GM21515 (cell line): ENCODE measurements at regions not wholly inside any gene's neighbourhood (a gene's known extent, or its start where the extent isn't known, plus 50 kb on each side); places are given as distances from the start of the nearest gene placed in this dataset.
"Not testable (repeated sequence)": the region's sequence is repeated elsewhere in the genome, so short reads cannot be mapped to it uniquely, and the experiment has no call there.

Experiments used
- ATAC-seq: cut with Tn5 transposase; IDR thresholded peaks from one replicate; pipeline ENCODE4 v1.9.1; 2021; ENCODE audit not compliant: unreplicated experiment

- ATAC-seq = no peak
Measured at GRCh38 chr9:96067004-96067403, 191.5 kb downstream of the ERCC6L2 start.

- no peak for ATAC-seq
Measured at GRCh38 chr9:96065482-96066251, 190.2 kb downstream of the ERCC6L2 start.

GRCh38 chr9:96064826-96065481 lies 189.5 kb downstream of the ERCC6L2 start:
- no peak for ATAC-seq

GRCh38 chr9:96062854-96063253 lies 187.4 kb downstream of the ERCC6L2 start:
- ATAC-seq = no peak

- no peak for ATAC-seq
Measured at GRCh38 chr9:96062031-96062430, 186.5 kb downstream of the ERCC6L2 start.

- ATAC-seq = no peak
Measured at GRCh38 chr9:96061293-96061987, 185.9 kb downstream of the ERCC6L2 start.

GRCh38 chr9:96058218-96058617 lies 182.7 kb downstream of the ERCC6L2 start:
- no peak for ATAC-seq

GRCh38 chr9:96057155-96057554 lies 181.7 kb downstream of the ERCC6L2 start:
- no peak for ATAC-seq

GRCh38 chr9:96056226-96056625 lies 180.7 kb downstream of the ERCC6L2 start:
- no peak for ATAC-seq

- ATAC-seq = not testable (repeated sequence)
Measured at GRCh38 chr9:96054248-96054647, 178.8 kb downstream of the ERCC6L2 start.

- no peak for ATAC-seq
Measured at GRCh38 chr9:96052686-96053085, 177.2 kb downstream of the ERCC6L2 start.

- ATAC-seq = no peak
Measured at GRCh38 chr9:96051423-96051822, 175.9 kb downstream of the ERCC6L2 start.

GRCh38 chr9:96050861-96051155 lies 175.3 kb downstream of the ERCC6L2 start:
- ATAC-seq = no peak

GRCh38 chr9:96050048-96050860 lies 174.8 kb downstream of the ERCC6L2 start:
- ATAC-seq = no peak

- no peak for ATAC-seq
Measured at GRCh38 chr9:96048956-96049831, 173.7 kb downstream of the ERCC6L2 start.

- no peak for ATAC-seq
Measured at GRCh38 chr9:96048104-96048955, 172.8 kb downstream of the ERCC6L2 start.

GRCh38 chr9:96047741-96048103 lies 172.2 kb downstream of the ERCC6L2 start:
- ATAC-seq = no peak

GRCh38 chr9:96047116-96047639 lies 171.7 kb downstream of the ERCC6L2 start:
- no peak for ATAC-seq

- no peak for ATAC-seq
Measured at GRCh38 chr9:96045811-96046210, 170.3 kb downstream of the ERCC6L2 start.
